HG03354 (cell line): ENCODE measurements at regions not wholly inside any gene's neighbourhood (a gene's known extent, or its start where the extent isn't known, plus 50 kb on each side); places are given as distances from the start of the nearest gene placed in this dataset.
"Not testable (repeated sequence)": the region's sequence is repeated elsewhere in the genome, so short reads cannot be mapped to it uniquely, and the experiment has no call there.

Experiments
- ATAC-seq: cut with Tn5 transposase; IDR thresholded peaks from one replicate; pipeline ENCODE4 v1.9.1; 2021; ENCODE audit warnings: mild to moderate bottlenecking; ENCODE audit not compliant: unreplicated experiment, poor library complexity, severe bottlenecking

DNA sequence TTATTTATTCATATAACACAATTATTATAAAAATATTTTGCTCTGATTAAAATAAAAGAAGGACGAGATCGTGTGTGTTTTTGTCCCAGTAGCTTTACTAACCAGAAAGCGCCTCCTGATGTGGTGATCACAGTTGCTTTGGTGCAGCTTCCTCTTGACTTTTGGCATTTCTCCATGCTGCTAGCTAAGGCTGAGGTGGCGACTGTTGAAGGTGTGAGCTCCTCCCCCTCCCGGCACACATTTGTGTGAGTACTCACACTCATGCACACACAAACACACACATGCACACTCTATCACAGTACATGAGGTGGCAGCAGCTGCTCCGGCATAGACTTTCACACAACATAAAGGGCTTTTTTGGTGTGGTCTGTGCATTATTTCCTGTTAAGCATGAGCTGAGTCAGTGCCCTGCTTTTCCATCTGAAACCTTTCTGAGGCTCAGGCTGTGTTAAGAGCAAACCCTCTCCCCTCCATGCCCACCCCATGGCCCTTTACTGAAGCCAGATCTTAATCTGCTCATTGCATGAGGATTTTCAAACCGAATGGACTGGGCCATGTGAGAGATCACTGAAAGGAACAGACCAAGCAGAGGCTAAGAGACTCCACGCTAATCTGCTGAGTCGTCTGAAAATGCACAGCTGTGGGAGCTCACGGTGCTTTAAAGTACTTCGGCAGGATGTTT lies 53.3 kb downstream of the FOXD4L1 start:
- peak; percentile 90 for ATAC-seq

DNA sequence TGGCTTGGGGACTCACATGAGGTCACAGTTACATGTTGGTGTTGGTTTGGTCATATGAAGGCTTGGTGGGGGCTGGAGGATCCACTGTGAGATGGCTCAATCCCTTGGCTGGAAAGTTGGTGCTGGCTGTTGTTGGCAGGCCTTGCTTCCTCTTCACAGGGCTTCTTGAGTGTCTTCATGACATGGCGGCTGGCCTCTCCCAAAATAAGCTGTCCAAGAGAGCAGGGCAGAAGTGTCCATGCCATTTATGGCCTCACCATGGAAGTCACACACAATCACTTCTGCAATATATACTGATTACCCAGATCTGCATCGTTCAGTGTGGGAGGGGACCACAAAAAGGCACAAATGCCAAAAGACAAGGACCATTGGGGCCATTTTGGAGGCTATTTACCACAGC lies 61.4 kb downstream of the FOXD4L1 start:
- not testable (repeated sequence) for ATAC-seq

DNA sequence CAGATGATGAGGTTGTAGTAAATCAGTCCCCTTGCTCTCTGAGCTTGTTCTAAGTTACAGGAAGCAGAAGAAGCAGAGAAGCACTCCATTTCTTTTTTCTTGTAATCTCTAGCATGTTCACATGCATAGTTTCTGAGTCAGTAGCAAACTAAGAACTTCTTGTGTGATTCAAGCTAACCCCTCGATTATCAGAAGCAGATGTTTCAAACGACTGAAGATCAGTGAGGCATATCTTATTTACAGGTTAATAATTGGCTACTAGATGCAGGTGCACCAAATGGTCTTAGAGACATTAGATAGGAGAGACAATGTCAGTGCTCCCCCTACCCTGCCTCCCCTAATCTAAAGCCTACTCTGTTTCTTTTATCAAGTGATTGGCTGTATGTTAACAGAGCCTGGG lies 64.2 kb downstream of the FOXD4L1 start:
- peak; percentile 91 for ATAC-seq

DNA sequence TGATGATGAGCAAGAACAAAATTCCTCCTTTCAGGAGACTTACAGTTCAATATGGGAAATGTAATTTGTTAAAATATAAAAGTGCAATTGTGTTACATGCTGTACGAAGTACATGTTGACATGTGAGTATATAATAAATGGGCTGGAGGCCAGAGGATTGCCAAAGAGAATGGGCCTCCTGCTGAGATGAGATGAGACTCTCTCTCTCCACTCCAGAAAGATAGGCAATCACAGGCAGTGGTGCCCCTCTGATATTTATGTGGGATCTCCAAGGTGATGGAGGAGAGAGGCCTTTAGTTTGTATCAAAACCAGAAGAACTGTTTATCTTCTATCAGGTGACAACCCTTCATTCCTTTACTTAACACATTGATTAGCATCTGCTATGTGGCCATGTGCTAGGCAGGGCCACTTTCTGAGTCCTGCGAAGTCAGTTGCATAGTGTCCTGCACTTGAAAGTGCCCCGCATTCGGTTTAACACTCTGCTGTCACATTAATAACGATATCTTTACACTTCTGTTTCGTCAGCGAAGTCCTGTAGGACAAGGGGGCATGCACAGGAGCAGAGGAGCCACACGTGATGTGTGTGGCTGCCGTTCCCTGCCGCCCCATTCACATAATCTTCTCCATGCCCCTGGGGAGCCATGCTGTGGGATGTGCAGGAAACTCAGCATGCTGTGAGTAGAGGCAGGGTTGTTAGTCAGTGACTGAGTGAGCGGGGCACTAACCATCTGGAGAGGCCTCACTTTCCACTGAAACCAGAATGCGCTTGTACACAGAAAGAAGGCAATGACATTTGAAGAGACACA lies 60.2 kb upstream of the RABL2A start:
- not testable (repeated sequence) for ATAC-seq

DNA sequence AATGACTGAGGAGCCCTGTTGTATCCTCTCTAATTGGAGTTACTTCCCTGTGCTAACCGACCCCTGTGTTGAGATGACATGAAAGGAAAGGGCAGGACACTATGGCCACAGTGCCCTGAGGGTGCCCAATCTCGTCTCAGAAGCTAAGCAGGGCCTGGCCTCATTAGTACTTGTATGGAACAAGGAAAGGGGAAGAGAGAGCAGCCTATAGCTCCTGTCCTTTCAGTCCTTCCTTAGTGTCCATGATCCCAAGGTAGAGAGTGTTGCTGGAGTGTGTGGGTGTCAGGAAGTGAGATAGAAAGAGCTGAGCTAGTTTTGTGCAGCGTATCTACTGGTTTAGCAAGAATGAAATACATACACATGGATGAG lies 59.6 kb upstream of the RABL2A start:
- ATAC-seq: not testable (repeated sequence)

DNA sequence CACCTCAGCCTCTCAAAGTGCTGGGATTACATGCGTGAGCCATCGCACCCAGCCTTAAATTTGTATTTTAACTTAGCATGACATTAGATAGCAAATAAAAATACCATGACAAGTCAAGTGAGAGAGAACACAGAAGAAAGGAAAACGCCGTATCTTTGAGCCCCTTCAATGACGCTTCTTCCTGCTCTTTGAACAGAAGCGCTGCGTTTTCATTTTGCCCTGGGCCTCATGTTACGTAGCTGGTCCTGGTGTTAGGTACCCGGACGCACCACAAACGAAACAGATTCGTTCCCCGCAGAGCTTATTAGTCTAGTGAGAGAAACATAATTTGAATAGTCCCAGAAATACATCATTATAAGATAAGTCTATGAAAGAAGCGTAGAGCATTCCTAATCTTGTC lies 58.8 kb upstream of the RABL2A start:
- ATAC-seq: not testable (repeated sequence)

DNA sequence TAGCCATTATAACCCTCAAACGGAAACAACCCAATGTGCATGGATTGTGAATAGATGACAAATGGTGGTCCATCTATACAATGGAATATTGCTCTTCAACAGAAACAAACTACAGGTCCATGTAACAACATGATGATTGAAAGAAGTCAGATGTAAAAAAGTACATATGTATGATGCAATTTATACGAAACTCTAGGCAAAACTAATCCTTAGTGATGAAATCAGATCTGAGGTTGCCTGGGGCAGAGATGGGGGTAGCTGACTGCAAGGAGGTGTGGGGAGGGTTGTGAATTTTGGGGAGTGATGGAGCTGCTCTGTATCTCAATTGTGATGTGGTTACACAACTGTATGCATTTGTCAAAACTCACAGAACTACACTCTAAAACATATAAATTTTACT lies 57.0 kb upstream of the RABL2A start:
- not testable (repeated sequence) for ATAC-seq

DNA sequence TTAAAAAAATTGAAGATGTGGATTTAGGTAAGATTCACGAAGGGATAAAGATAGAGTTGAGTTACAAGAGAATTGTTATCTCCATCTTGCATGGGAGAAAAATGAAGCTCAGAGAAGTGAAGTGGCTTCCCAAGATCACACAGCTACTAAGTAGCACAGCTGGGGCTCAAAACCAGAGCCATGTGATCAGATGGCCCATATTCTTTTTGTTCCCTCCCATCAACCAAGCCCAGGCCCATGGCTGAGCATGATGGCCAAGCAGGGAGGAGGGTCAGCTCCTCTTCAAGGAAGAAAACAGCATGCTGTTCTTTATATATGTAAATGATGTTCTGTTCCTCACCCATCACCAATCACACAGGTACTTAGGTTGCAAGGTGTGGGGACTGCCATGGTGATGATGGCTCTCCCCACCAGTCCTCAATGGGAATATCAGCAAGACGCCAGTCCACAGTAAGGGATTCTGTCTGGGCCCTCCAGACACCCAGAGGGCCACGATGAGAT lies 56.5 kb upstream of the RABL2A start:
- not testable (repeated sequence) for ATAC-seq

DNA sequence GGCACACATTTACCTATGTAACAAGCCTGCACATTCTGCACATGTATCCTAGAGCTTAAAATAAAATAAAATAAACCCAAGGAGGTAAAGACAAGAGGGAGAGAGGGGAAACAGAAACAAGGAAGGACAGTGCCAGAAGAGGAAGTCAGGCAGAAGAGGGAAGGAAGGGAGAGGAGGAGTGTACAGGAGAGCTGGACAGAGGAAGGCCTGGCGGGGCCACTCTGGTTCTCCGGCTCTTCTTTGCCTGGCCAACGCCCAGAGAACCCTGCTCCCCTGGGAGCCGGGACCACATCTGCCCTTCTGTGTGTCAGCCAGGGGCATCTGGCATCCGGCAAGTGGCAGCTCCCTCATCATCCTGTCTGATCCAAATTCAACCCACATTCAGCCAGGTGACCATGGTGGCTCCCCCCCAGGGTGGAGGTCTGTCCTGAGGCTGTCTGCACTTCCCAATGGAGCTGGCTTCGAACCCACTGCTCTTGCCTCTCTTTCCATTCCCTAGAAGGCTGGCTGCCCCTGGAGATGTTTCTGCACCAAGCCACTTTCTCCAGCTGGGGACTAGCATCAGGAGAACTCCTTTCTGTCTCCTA lies 55.5 kb upstream of the RABL2A start:
- not testable (repeated sequence) for ATAC-seq

DNA sequence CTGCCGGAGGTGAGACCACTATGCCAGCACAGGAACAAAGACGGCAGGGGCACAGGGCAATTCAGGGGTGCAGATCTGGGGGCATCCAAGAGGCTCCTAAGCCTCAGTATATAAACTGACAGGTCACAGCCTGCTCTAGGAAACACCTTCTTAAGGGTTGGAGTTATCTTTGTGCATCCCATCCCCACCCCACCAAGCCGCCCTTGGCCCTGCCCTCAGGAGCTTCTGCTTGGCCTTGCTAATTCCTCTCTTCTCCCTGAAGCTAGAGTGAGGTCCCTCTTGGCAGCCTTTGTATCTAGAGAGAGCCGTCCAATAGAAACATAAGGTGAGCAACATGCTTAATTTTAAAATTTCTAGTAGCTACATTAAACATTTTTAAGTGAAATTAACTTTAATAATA lies 51.3 kb upstream of the RABL2A start:
- ATAC-seq: not testable (repeated sequence)

DNA sequence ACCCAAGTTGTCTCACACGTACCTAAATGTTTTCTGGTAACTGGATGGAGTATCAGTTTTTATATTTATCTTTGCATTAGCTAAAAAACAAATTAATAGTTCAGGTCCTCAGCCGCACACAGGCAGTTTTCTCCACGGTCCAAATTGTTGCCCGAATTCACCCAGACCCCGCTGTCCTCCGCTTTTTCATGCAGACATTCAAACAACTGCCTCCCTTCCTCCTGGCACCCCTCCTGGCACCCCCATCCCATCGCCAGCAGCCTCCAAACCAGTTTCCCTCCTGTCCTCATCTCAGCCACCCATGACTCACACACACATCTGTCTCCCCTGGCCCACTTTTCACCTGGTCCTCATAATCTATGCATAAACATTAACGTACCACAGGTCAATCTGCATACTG lies 50.7 kb upstream of the RABL2A start:
- ATAC-seq: not testable (repeated sequence)
